SK-N-SH (cell line): ENCODE measurements at regions not wholly inside any gene's neighbourhood (a gene's known extent, or its start where the extent isn't known, plus 50 kb on each side); places are given as distances from the start of the nearest gene placed in this dataset.

Source experiments
- CTCF ChIA-PET: fragments of 300-600, 350-600 bp; formaldehyde crosslinking; extraction: SDS; loops from one replicate; lab custom pipeline; 2021; lab: Yijun Ruan, JAX
- POLR2A ChIA-PET: fragments of 350-600 bp; sonication (Branson Sonifier 250); formaldehyde crosslinking; extraction: SDS; loops from one replicate; lab custom pipeline; 2020; ENCODE audit warnings: antibody characterized with exemption, inconsistent platforms; lab: Yijun Ruan, JAX
- DNase-seq: peaks from one replicate; pipeline ENCODE4 v3.0.0; 2012
- H2AFZ ChIP-seq: fragments of 200-600 bp; sonication (generic); 2 replicates; pipeline ENCODE4 v1.8.1; 2016; ENCODE audit warnings: antibody characterized with exemption, mild to moderate bottlenecking, low read depth
- H3F3A ChIP-seq: fragments of 200-600 bp; sonication (generic); replicated peaks from 2 replicates; pipeline ENCODE3; 2016; ENCODE audit warnings: antibody characterized with exemption, mild to moderate bottlenecking; ENCODE audit not compliant: insufficient read depth
- H3K27ac ChIP-seq, 2 experiments: fragments of 200-500 bp in 1 of 2; fragments of 200-600 bp in 1 of 2; sonication (Bioruptor generic) in 1 of 2; sonication (generic), shearing (Covaris generic) in 1 of 2; 2 replicates each; pipeline versions ENCODE4 v1.5.1 to v1.6.1; 2014 to 2016; ENCODE audit warnings: low read depth in 2 of 2, inconsistent platforms in 1 of 2, low read length in 1 of 2, mild to moderate bottlenecking in 1 of 2, mixed read lengths in 1 of 2
- H3K27me3 ChIP-seq: fragments of 200-600 bp; sonication (generic), shearing (Covaris generic); 2 replicates; pipeline ENCODE4 v1.6.1; 2016; ENCODE audit warnings: mixed run types; ENCODE audit not compliant: insufficient read depth
- H3K36me3 ChIP-seq, 2 experiments: fragments of 200-500 bp in 1 of 2; fragments of 200-600 bp in 1 of 2; sonication (Bioruptor generic) in 1 of 2; sonication (generic) in 1 of 2; replicated peaks in 1 of 2; 2 replicates each; pipeline versions ENCODE3 to v1.5.1; 2014 to 2016; ENCODE audit warnings: low read length in 1 of 2, mild to moderate bottlenecking in 1 of 2; ENCODE audit not compliant: insufficient read depth in 2 of 2, control insufficient read depth in 1 of 2
- H3K4me1 ChIP-seq, 2 experiments: fragments of 200-500 bp in 1 of 2; fragments of 200-600 bp in 1 of 2; sonication (Bioruptor generic) in 1 of 2; sonication (generic), shearing (Covaris generic) in 1 of 2; 2 replicates each; pipeline versions ENCODE4 v1.5.1 to v1.6.1; 2014 to 2016; ENCODE audit warnings: low read depth in 1 of 2, low read length in 1 of 2, mixed run types in 1 of 2; ENCODE audit not compliant: insufficient read depth in 2 of 2, control insufficient read depth in 1 of 2
- H3K4me2 ChIP-seq: fragments of 200-600 bp; sonication (generic), shearing (Covaris generic); 2 replicates; pipeline ENCODE4 v1.6.1; 2017; ENCODE audit warnings: mixed run types
- H3K4me3 ChIP-seq, 2 experiments: fragments of 200-500 bp in 1 of 2; fragments of 200-600 bp in 1 of 2; sonication (Bioruptor generic) in 1 of 2; sonication (generic), shearing (Covaris generic) in 1 of 2; 2 replicates each; pipeline versions ENCODE4 v1.5.1 to v1.8.1; 2014 to 2016; ENCODE audit warnings: low read depth in 2 of 2, inconsistent platforms in 1 of 2, low read length in 1 of 2, mild to moderate bottlenecking in 1 of 2, mixed read lengths in 1 of 2, moderate library complexity in 1 of 2
- H3K79me2 ChIP-seq: fragments of 200-600 bp; sonication (generic); 2 replicates; pipeline ENCODE4 v1.8.1; 2017; ENCODE audit warnings: mild to moderate bottlenecking; ENCODE audit not compliant: insufficient read depth
- H3K9ac ChIP-seq: fragments of 200-600 bp; sonication (generic); 2 replicates; pipeline ENCODE4 v1.6.1; 2017; ENCODE audit warnings: mixed run types
- H3K9me2 ChIP-seq: fragments of 200-600 bp; sonication (generic); 2 replicates; pipeline ENCODE4 v1.6.1; 2017; ENCODE audit warnings: mixed run types
- H3K9me3 ChIP-seq: fragments of 200-600 bp; sonication (generic); 2 replicates; pipeline ENCODE4 v1.6.1; 2017; ENCODE audit warnings: mixed run types, mild to moderate bottlenecking, moderate library complexity
- H4K20me1 ChIP-seq: fragments of 200-600 bp; sonication (generic); 2 replicates; pipeline ENCODE4 v1.6.1; 2017; ENCODE audit warnings: mild to moderate bottlenecking, mixed run types; ENCODE audit not compliant: insufficient read depth
- CTCF ChIP-seq: fragments of 200-600 bp; sonication (generic); IDR thresholded peaks from 2 replicates; pipeline ENCODE4 v1.6.1; 2017; ENCODE audit warnings: antibody characterized with exemption, mild to moderate bottlenecking, moderate library complexity
- ELF1 ChIP-seq: IDR thresholded peaks from 2 replicates; pipeline ENCODE4 v1.4.0; 2012
- EP300 ChIP-seq, 2 experiments: IDR thresholded peaks; 2 replicates each; pipeline versions ENCODE4 v1.4.0 to v1.6.1; 2012; ENCODE audit warnings: borderline replicate concordance in 1 of 2, low read depth in 1 of 2, low read length in 1 of 2
- EZH2phosphoT487 ChIP-seq: fragments of 200-600 bp; sonication (generic); IDR thresholded peaks from 2 replicates; pipeline ENCODE4 v1.6.1; 2017; ENCODE audit warnings: low read depth, mixed run types, mild to moderate bottlenecking, antibody characterized with exemption, moderate library complexity, borderline replicate concordance
- FOSL2 ChIP-seq: IDR thresholded peaks from 2 replicates; pipeline ENCODE4 v1.4.0; 2012; ENCODE audit warnings: low read depth, mild to moderate bottlenecking, moderate library complexity, borderline replicate concordance
- FOXM1 ChIP-seq: IDR thresholded peaks from 2 replicates; pipeline ENCODE4 v1.4.0; 2012; ENCODE audit warnings: low read depth, mild to moderate bottlenecking
- JUND ChIP-seq: IDR thresholded peaks from 2 replicates; pipeline ENCODE4 v1.4.0; 2012
- MAX ChIP-seq: IDR thresholded peaks from 2 replicates; pipeline ENCODE4 v1.4.0; 2012; ENCODE audit warnings: low read depth
- MEF2A ChIP-seq: IDR thresholded peaks from 2 replicates; pipeline ENCODE4 v1.4.0; 2012; ENCODE audit warnings: low read depth, borderline replicate concordance
- NRF1 ChIP-seq: IDR thresholded peaks from 2 replicates; pipeline ENCODE4 v1.6.1; 2012; ENCODE audit warnings: low read depth, mild to moderate bottlenecking, low read length
- PBX3 ChIP-seq: IDR thresholded peaks from 2 replicates; pipeline ENCODE4; 2012
- POLR2AphosphoS5 ChIP-seq: IDR thresholded peaks from 2 replicates; pipeline ENCODE4 v1.6.1; 2012; ENCODE audit warnings: low read depth, low read length
- RCOR1 ChIP-seq: fragments of 150-350 bp; IDR thresholded peaks from 2 replicates; pipeline ENCODE4 v1.6.1; 2017; ENCODE audit warnings: antibody characterized with exemption, low read length
- RXRA ChIP-seq: IDR thresholded peaks from 2 replicates; pipeline ENCODE4 v1.4.0; 2012; ENCODE audit warnings: low read depth, mild to moderate bottlenecking, borderline replicate concordance
- SIN3A ChIP-seq: IDR thresholded peaks from 2 replicates; pipeline ENCODE4 v1.6.1; 2012; ENCODE audit warnings: low read depth, mild to moderate bottlenecking, low read length, moderate library complexity, borderline replicate concordance
- SMC3 ChIP-seq: IDR thresholded peaks from 2 replicates; pipeline ENCODE4 v1.6.1; 2012; ENCODE audit warnings: low read depth, low read length, improper control_type of control experiment
- TEAD4 ChIP-seq: IDR thresholded peaks from 2 replicates; pipeline ENCODE4 v1.4.0; 2012; ENCODE audit warnings: mild to moderate bottlenecking, borderline replicate concordance; ENCODE audit not compliant: insufficient read depth
- WGBS: methylation state at CpG from one replicate; pipeline ENCODE4 v1.1.6; 2017; ENCODE audit warnings: low lambda C conversion rate; 5-methylcytosine and 5-hydroxymethylcytosine counted together

DNA sequence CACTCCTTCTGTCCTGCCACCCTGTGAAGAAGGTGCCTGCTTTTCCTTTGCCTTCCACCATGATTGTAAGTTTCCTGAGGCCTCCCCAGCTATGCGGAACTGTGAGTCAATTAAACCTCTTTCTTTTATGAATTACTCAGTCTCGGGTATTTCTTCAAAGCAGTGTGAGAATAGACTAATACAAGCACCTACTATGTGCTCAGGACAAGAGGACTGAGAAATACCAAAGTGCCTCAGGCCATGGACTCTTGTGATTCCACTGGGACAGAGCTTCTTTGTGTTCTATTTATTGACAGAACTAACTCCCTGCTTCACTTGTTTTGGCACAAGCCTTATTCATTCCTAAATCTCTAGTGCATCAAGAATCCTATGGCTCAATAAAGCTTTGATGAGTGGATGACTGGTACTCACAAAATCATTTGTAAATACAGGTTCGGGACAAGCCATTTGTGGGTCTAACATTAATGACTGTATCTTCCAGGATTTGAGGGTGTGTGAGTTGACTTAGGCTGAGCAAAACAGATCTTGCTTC is 204.2 kb downstream of the PDCD6IP start:
- Histone ChIP-seq H4K20me1 (no peaks in the 10 kb centered on the region), H3K4me2 (no peak overlapping the region), H3K9ac (no peak overlapping the region), H3K79me2 (no peaks in the 10 kb centered on the region), H3K27me3 (no peaks in the 10 kb centered on the region), H3F3A (no peaks in the 10 kb centered on the region), H3K9me2 (no peaks in the 10 kb centered on the region), H3K4me1 (peaks cover 0 to 15% of the 10 kb centered on the region in 2 experiments; a peak in 2 of 4 replicates), H3K4me3 (no peak overlapping the region), H3K36me3 (no peaks in the 10 kb centered on the region), H3K27ac (no peak overlapping the region), H2AFZ (no peak overlapping the region), H3K9me3 (no peaks in the 10 kb centered on the region)
- CTCF ChIA-PET, result no interaction called here
- 34% methylated on average over 3 of the region's 3 CpGs for WGBS
- no peak for DNase-seq
- TF ChIP-seq FOSL2, result no peak
- TF ChIP-seq ELF1, result no peak
- POLR2A ChIA-PET, result interaction anchor here (0.6 kb wide), 1 partner anchor 32 kb away, joined by 3 read pairs; no protein-coding TSS in a partner anchor

DNA sequence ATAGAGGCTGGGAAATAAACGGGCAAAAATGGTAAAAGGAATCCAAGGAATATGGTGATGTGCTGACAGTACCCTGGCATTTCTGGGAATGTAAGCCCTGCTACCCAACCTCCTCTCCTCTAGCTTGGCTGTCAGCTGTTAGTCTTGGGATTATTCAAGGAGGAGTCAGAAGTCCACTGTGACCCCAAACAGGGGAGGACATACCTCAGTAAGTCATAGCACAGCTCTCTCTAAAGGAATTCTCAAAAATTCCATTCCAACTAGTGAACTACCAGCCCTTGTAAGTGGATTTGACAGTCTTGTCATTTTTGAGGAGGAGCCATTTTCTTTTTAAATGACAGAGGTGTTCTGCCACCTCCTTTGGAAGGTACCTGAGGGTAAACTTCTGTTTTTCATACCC is 207.5 kb downstream of the PDCD6IP start:
- ChIA-PET POLR2A (no interaction called here), CTCF (interaction anchor here (0.9 to 1.6 kb wide), 3 partner anchors 10 to 678 kb away, joined by 3 to 4 read pairs (median 3); no protein-coding TSS in a partner anchor)
- TF ChIP-seq TEAD4 (no peak), CTCF (no peak), SMC3 (no peak), FOSL2 (peak; percentile 4; the same call in 1 of the 2 replicates), POLR2AphosphoS5 (no peak), SIN3A (no peak), FOXM1 (no peak), EP300 (IDR thresholded peaks at IDR 0.05; ENCODE audit: borderline replicate concordance in 1 of 2, low read depth in 1 of 2, low read length in 1 of 2) (0 out of 4 replicates have a peak, but pooled peaks of 1 of the 2 experiments have one; percentile 8), NRF1 (no peak), MEF2A (no peak), EZH2phosphoT487 (no peak), MAX (no peak), JUND (no peak), RXRA (0 out of 2 replicates have a peak, but pooled peaks have one; percentile 20), PBX3 (peak; percentile 18), RCOR1 (no peak)
- Histone ChIP-seq H3K4me3 (no peak overlapping the region), H4K20me1 (no peaks in the 10 kb centered on the region), H3K27me3 (no peaks in the 10 kb centered on the region), H2AFZ (peak overlapping the region; percentile 7; the same call in 1 of the 2 replicates), H3F3A (peaks cover 3% of the 10 kb centered on the region), H3K9me2 (no peaks in the 10 kb centered on the region), H3K36me3 (no peaks in the 10 kb centered on the region), H3K4me2 (no peak overlapping the region; the same call in 1 of the 2 replicates), H3K4me1 (peaks cover 0 to 29% of the 10 kb centered on the region in 2 experiments; a peak in 2 of 4 replicates), H3K9me3 (no peaks in the 10 kb centered on the region), H3K27ac (no peak overlapping the region), H3K79me2 (no peaks in the 10 kb centered on the region), H3K9ac (no peak overlapping the region)
- 53% methylated on average over 1 of the region's 1 CpG for WGBS
- no peak for DNase-seq
